GM12875 (cell line): ENCODE measurements at regions not wholly inside any gene's neighbourhood (a gene's known extent, or its start where the extent isn't known, plus 50 kb on each side); places are given as distances from the start of the nearest gene placed in this dataset.

ENCODE experiments used
- H3K4me3 ChIP-seq: one replicate; pipeline ENCODE4 v1.5.1; 2011; ENCODE audit warnings: low read depth, low read length, control low read depth
- TF ChIP-seq, protein P1 (sequence below): IDR thresholded peaks from 2 replicates; pipeline ENCODE4 v1.5.1; 2011; ENCODE audit warnings: low read depth, mild to moderate bottlenecking, control low read depth, inconsistent platforms, low read length, moderate library complexity, borderline replicate concordance; ENCODE audit not compliant: insufficient read depth

DNA sequence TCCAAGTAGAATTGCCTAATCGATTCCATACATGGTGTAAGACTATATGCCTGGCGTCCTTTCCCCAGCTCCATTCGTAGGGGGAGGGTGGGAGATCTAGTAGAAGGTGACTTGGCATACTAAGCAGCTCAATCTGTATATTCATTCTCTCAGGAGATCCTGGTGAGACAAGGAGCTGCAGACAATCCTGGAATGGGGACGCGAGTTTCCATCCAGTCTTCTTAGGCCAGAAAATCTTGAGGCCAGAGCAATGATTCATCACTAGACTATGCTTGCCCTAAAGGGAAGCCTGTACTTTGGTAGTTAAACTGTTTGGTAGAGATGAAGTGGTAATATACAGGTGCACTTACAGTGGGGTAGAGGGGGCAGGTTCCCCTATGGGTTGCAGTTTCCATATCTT, 468.7 kb downstream of the ADGRL2 start:
- TF ChIP-seq, protein P1, sequence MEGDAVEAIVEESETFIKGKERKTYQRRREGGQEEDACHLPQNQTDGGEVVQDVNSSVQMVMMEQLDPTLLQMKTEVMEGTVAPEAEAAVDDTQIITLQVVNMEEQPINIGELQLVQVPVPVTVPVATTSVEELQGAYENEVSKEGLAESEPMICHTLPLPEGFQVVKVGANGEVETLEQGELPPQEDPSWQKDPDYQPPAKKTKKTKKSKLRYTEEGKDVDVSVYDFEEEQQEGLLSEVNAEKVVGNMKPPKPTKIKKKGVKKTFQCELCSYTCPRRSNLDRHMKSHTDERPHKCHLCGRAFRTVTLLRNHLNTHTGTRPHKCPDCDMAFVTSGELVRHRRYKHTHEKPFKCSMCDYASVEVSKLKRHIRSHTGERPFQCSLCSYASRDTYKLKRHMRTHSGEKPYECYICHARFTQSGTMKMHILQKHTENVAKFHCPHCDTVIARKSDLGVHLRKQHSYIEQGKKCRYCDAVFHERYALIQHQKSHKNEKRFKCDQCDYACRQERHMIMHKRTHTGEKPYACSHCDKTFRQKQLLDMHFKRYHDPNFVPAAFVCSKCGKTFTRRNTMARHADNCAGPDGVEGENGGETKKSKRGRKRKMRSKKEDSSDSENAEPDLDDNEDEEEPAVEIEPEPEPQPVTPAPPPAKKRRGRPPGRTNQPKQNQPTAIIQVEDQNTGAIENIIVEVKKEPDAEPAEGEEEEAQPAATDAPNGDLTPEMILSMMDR, result no peak
- H3K4me3 ChIP-seq, result no peak overlapping the region

DNA sequence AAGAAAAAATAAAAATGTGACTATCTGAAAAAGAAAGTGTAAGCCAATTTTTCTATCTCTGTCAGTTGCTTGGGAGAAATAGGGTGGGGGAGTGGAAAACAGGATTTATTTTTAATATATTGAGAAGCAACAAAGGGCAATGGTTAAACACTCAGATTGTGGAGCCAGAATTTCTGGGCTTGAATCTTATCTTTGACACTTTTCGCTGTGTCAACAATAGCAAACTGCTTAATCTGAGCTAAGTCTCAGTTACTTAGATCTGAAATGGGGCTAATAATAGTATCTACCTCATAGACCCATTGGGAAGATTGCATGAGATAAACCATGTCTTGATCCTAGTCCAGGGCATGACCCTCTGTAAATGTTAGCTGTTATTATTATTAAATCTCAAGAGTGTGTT, 468.1 kb downstream of the ADGRL2 start:
- TF ChIP-seq, protein P1, result no peak
- H3K4me3 ChIP-seq, result no peak overlapping the region

DNA sequence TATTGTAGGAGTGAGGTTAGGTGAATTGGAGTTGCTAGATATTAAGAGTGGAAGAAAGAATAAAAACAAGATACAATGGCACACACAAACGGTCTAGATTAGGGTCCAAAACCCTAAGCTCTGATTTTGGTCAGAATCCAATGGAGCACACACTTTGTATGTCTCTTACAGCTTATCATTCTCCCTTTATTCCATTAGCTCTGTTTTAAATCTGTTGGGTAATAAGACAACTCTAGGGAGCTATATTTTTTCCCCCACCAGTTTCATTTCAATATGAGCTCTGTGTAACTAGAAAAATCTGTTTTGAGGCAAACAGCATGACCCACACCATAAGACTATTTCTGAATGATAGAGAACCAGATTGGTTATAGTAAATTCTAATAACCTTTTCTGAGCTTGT, 465.6 kb downstream of the ADGRL2 start:
- TF ChIP-seq, protein P1, result no peak
- H3K4me3 ChIP-seq, result no peak overlapping the region

DNA sequence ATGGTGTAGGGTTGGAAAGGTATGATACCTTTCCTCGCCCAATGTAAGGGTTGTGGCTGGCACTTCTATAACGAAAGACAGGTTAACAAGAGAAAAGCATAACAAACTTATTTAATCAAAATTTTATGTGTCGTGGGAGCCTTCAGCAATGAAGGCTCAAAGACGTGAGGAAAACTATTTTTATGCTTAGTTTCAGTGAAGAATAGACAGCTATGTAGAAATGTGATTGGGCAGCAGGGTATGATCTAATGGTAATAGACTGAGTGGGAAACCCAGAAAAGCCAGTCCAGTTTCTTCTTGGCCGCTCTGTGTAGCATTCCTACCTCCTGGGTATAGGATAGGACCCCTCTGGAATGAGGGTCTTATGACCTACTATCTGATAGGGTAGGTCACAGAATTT, 464.7 kb downstream of the ADGRL2 start:
- no peak overlapping the region for H3K4me3 ChIP-seq
- TF ChIP-seq, protein P1, result no peak

DNA sequence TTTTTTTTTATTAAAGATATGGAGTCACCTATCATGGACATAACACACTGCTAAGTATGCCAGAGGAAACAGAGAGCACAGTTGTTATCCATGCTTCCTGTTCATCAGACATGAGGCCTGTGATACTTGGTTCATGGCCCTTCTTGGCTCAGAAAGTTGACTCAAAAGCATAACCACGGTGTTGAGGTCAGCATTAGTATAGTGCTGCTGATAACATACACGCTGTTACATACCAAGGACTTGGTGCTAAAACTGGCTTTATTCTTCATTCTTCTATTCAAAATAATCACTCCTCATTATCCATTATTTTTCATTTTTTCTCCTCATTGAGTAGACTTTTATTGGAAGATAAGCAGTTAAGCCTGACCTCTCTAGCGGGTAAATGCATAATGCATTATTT, 464.1 kb downstream of the ADGRL2 start:
- TF ChIP-seq, protein P1, result no peak
- H3K4me3 ChIP-seq, result no peak overlapping the region

DNA sequence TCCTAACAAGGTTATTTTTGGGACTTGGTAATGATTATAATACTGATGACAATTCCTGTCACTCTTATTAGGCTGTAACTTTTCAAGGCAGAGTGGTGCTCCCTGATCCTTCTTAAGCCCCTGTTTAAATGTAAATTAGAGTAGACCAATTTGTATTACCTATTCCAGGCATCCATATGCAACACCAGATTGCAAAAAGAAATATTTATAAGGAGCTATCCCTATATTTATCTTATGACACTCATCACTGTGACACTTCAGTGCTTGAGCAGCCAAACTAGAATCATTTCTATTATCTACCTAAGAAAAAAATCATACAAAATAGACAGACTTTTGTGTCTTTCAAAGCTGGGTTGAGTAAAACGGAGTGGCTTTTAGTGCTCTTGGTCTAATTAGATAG, 462.7 kb downstream of the ADGRL2 start:
- no peak overlapping the region for H3K4me3 ChIP-seq
- TF ChIP-seq, protein P1, result no peak

DNA sequence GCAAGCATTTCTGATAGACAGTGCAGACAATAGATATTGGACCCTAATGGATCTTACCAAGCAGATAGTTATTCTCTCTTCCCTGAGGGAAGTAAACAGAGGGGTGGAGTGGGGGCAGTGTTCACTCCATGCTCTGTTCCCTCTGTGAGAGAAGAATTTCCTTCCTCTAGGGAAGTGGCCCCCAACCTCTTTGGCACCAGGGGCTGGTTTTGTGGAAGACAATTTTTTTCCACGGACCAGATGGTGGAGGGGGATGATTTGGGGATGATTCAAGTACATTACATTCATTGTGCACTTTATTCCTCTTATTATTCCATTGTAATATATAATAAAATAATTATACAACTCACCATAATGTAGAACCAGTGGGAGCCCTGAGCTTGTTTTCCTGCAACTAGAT, 459.9 kb downstream of the ADGRL2 start:
- H3K4me3 ChIP-seq, result no peak overlapping the region
- TF ChIP-seq, protein P1, result no peak
